Neural progenitor cell (in vitro differentiated cells): ENCODE measurements at regions not wholly inside any gene's neighbourhood (a gene's known extent, or its start where the extent isn't known, plus 50 kb on each side); places are given as distances from the start of the nearest gene placed in this dataset.

Source experiments
- EZH2 ChIP-seq: fragments of 200-600 bp; sonication (generic); IDR thresholded peaks from 2 replicates; pipeline ENCODE4 v1.6.1; 2017; ENCODE audit warnings: antibody characterized with exemption, mild to moderate bottlenecking, moderate library complexity
- TF ChIP-seq, protein P1 (sequence below): fragments of 200-600 bp; sonication (generic); IDR thresholded peaks from 2 replicates; pipeline ENCODE4 v1.5.1; 2017; ENCODE audit warnings: antibody characterized with exemption, mild to moderate bottlenecking

DNA sequence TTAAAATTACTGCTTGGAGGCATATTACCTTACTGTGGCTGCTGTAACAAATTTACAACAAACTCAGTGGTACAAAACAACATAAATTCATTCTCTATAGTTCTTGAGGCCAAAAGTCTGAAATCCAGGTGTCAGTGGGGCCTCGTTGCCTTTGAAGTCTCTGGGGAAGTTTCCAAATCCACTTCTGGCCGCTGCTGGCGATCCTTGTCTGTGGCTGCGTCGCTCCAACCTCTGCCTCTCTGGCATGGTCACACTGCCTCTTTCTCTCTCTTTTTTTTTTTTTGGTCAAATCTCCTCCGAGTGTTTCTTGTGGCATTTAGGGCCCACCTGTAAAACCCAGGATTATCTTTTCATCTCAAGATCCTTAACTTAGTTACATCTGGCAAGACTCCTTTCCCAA is 182.8 kb downstream of the ST6GAL2 start:
- TF ChIP-seq, protein P1, sequence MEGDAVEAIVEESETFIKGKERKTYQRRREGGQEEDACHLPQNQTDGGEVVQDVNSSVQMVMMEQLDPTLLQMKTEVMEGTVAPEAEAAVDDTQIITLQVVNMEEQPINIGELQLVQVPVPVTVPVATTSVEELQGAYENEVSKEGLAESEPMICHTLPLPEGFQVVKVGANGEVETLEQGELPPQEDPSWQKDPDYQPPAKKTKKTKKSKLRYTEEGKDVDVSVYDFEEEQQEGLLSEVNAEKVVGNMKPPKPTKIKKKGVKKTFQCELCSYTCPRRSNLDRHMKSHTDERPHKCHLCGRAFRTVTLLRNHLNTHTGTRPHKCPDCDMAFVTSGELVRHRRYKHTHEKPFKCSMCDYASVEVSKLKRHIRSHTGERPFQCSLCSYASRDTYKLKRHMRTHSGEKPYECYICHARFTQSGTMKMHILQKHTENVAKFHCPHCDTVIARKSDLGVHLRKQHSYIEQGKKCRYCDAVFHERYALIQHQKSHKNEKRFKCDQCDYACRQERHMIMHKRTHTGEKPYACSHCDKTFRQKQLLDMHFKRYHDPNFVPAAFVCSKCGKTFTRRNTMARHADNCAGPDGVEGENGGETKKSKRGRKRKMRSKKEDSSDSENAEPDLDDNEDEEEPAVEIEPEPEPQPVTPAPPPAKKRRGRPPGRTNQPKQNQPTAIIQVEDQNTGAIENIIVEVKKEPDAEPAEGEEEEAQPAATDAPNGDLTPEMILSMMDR: no peak
- TF ChIP-seq EZH2: no peak
